ENCODE measurements at regions not wholly inside any gene's neighbourhood (a gene's known extent, or its start where the extent isn't known, plus 50 kb on each side); places are given as distances from the start of the nearest gene placed in this dataset.

DNA sequence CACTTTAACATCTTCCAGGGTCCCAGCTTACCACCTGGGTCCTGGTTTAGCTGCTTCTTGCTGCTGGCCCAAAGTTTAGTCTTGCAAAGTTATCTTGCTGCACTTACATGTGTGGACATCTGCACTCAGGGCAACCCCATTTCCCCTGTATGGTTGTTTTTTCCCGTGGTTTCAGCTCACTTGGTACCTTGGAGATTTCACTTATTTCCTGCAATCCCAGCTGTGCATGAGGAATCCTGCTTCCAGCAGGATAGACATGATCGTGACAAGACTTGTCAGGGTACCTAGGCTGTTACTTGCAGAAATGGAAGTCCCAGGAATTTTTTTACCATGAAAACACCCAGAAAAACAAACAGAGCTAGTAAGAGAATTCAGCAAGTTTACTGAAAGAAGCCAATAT is 95.9 kb upstream of the LEP start:
- no peak for DNase-seq (ENCODE audit: extremely low spot score, insufficient read length, low read depth)
- FAIRE-seq: no peak

DNA sequence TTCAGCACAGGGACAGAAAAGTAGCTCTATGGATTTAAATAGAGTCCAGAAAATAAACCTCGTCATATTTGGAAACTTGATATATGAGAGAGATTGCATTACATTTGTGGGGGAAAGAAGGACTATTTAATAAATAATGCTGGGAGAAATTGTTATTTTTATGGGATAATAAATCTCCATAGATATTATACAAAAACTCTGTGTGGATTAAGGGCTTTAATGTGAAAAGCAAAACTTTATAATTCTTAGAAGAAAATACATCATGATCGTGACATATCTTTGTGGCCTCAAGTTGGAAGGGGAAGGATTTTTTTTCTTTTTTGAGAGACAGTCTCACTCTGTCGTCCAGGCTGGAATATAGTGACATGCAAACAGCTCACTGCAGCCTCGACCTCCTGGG is 95.0 kb upstream of the LEP start:
- FAIRE-seq (no peak), DNase-seq (ENCODE audit: extremely low spot score, insufficient read length, low read depth) (no peak)

DNA sequence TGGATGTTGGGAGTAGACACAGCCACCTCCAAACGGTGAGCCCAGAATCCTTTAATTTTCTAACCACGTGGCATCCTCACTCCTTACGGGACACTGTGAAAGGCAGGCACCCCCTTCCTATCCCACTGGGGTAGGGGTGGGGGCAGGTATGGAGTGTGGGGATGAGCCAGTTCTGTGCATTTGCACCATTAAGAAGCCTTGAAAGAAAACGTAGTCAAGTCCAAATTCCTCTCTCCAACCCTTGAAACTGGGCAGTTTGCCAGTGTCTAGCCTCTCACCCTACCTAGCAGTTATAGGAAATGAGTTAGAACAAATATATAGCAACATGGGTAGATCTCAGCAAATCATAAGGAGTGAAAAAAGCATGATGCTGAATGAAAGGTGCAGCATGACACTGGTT is 92.4 kb upstream of the LEP start:
- DNase-seq (ENCODE audit: extremely low spot score, insufficient read length, low read depth) (no peak), FAIRE-seq (no peak)

DNA sequence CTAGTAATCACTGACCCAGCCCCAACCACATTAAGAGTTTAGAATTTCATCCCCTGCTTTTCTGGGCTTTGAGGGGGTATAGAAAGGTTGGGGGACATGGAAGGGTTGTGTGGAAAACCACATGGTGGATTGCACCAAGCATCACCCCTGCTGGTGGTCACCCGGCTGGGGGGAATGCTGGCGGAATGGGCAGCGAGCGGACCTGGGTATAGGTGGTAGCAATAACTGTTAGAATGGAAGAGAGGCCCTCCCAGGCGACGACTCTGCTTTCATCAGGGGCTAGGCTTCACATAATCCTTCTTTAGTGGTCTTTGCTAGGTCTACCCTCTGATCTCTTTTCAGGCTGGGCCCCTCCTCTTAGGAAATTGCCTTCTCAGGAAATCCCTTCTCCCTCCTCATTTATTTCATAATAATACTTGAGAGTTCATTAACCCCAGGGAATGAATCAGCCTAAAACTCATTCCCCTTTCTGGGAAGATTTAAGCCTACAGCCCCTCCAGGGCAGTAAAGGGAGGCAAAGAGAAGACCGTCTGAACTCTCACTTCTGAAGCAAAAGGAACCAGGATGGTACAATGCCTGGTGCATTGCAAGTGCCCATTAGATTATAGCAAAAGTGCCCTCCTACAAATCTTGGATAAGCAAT is 90.7 kb upstream of the LEP start:
- DNase-seq (ENCODE audit: extremely low spot score, insufficient read length, low read depth): no peak
- no peak for FAIRE-seq

DNA sequence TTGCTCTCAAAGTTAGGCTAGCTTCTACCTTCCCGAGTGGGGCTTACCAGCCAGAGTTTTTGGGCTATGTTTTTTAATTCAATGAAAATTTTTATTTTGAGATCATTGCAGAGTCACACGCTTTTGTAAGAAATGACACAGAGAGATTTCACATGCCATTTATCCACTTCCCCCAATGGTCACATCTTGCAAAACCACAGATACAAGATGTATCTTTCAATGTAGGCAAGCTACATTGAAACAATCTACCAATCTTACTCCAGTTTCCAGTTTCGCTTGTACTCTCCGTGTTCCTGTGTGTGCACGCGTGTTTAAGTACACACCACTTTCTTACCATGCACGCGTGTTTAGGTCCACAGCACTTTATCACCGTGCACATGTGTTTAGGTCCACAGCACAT is 89.4 kb upstream of the LEP start:
- no peak for FAIRE-seq
- DNase-seq (ENCODE audit: extremely low spot score, insufficient read length, low read depth): no peak

DNA sequence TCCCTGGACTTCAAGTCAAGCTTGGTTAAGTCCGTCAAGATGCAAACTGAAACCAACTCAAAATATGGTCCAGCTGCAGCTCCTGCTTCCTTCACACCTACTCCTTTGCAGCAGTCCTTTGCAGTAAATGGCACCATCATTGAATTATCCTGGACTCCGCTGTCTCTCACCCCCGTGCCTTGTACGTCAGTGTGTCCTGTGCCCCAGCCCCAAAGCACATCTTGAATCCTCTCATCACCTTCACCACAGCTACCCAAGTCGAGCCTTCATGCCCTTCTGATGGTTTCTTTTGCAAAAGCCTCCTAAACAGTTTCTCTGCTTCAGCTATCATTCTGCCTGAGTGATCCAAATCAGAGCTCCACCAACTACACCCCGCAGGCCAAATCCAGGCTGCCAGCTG is 88.4 kb upstream of the LEP start:
- DNase-seq (ENCODE audit: extremely low spot score, insufficient read length, low read depth) (no peak), FAIRE-seq (no peak)

DNA sequence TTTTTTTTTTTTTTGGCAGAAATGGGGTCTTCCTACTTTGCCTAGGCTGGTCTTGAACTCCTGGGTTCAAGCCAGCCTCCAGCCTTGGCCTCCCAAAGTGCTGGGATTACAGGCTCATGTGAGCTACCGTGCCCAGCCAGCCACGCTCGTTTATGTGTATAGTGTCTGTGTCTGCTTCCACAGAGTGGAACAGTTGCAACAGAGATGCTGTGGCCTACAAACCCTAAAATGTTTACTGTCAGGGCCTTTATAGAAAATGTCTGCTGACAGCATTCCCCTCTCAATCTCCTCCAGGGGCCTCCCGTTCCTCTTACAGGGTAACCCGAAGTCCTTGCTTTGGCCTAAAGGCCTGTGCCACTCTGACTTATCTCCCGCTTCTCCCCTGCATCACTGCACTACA is 87.6 kb upstream of the LEP start:
- no peak for FAIRE-seq

DNA sequence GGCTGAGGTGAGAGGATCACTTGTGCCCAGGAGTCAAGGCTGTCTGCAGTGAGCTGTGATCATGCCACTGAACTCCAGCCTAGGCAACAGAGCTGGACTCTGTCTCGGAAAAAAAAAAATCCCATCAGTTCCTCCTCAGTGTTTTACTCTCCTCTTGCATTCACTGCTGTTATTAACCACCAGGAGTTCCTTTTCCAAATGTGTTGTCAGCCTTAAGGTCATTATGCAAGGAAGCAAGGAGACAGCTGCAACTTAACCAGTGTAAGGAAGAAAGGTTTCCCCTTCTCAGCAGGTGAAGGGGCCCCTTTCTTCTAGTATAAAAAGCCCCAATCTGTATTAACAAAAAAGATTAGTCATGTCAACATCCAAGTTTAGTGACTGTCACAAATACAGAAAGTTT is 86.6 kb upstream of the LEP start:
- DNase-seq (ENCODE audit: extremely low spot score, insufficient read length, low read depth): no peak

More for the DNA sequence above, 87.6 kb upstream of the LEP start:
- DNase-seq (ENCODE audit: extremely low spot score, insufficient read length, low read depth): no peak

DNA sequence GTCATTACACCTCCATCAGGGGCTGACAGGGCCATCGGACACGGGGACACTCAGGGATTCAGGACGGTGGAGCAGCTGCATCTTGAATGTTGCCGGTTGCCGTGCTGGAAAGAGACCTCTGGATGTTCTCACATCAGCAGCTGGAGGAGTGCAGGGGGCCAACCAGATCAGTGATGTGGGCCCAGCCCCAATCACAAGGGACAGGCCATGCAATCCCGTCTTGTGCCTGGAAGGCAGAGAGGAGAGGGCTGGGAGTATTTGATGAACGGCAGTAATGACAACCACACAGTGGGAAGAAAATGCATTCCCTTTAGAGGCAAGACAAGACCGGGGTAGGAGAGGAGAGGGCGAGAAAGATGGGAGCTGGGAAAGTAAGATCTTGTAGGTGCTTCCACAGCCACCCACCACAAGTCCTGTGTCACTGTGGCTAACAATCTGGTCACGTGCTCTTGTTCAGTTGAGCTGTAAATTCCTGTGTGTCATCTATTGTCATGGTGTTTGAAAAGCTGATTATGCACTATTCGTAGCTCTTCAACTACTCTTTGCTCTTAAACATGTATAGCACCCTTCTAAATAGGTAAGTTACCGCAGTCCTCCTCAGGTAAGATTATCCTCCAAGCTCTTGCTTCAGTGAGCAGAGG is 85.9 kb upstream of the LEP start:
- FAIRE-seq (no peak), DNase-seq (ENCODE audit: extremely low spot score, insufficient read length, low read depth) (no peak)

More for the DNA sequence above, 86.6 kb upstream of the LEP start:
- FAIRE-seq: no peak

DNA sequence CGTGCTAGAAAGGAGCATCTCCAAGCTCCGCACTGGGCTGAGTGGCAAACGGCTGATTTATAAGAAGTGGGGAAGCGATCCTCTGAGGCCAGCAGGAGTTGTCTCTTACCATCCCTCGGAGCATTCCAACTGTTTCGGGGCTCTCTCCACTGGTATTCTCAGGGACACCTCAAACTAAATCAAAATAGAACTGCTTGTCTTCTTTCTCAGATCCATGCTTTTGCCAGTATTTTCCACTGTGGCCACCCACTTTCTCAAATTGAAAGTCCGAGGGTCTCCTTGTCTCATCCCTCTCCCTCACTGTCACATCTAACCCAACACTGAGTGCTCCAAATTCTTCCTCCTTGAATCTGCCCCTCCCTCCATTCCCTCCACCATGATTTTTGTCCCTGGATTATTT is 83.2 kb upstream of the LEP start:
- FAIRE-seq: no peak
- no peak for DNase-seq (ENCODE audit: extremely low spot score, insufficient read length, low read depth)

DNA sequence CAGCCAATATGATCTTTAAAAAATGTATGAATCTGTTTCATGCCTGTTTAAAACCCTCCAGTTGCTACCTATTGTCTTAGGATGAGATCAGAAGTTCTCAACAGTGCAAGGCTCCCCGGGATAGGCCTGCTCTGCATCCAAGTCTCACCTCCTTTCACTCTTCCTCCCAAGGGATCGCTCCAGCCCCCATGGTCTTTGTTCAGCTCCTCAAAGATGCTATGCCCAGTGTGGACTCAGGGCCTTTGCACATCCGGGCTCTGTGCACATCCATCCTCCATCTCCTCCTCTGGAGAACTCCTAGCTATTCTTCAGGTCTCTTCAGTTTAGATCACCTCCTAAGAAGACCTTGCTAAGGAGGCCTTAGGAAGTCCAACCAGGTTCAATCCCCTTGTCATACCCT is 82.7 kb upstream of the LEP start:
- DNase-seq (ENCODE audit: extremely low spot score, insufficient read length, low read depth) (no peak), FAIRE-seq (no peak)

DNA sequence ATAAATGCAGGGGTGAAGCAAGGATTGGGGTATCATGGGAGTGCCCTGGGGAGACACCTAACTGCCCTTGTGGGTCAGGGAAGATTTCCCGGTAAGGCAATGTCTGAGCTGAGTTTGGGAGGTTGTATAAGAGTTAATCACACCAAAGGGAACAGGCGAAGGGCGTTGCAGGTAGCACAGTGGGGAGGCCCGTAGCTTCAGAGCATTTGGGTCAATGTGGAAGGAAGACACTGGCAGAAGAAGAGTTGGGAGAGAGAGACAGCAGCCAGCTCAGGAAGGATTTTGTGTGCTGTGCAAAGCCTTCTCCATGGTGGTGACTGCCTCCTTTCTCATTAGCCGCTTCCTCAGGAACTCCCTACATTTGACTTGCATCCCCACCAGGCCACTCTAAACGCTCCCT is 80.8 kb upstream of the LEP start:
- DNase-seq (ENCODE audit: extremely low spot score, insufficient read length, low read depth): no peak
- no peak for FAIRE-seq

DNA sequence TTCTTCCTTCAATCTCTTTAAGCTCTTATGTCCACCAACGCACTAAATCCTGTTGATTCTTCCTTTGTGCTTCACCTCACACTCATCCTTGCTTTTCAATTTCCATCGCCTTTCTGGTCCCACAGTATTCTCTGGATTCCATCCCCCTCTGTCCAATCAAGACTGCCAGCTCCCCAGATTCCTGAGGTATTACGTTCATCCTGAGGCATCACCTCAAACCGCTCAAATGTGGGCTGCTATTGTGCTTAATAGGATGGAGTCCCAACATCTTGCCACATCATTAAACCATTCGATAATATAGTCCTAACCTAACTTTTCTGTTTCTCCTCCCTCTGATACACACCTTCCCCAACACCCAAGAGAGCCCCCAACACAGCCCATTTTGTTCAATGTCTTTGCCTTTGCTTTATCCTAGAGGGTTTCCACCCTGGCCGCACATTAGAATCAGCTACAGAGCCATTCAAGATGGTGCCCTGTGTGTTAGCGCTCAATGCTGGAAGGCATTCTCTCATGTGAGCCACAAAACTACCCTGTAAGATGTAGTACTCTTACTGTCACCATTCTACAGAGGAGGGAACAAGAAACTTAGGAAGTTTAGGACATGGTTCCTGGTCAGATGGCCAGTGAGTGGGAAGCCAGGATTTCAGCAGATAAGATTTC is 79.5 kb upstream of the LEP start:
- DNase-seq (ENCODE audit: extremely low spot score, insufficient read length, low read depth) (no peak), FAIRE-seq (no peak)

DNA sequence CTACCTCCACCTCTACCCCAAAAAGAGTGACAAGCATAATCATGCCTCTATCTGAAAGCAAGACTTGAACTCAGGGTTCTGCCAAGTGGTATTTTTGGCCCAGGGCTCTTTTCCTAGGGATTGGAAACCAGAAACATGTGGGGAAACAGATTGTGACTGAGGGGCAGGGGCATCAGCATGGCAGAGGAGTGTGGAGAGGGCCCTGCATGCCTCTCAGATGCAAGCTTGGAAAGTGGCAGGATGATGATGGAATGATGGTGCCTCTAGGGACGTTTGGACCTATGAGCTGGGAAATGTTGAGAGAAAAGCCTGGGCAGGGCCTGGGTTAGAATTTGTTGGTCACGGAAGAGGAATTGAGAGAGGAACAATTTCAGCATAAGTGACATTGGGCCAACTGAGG is 78.4 kb upstream of the LEP start:
- DNase-seq (ENCODE audit: extremely low spot score, insufficient read length, low read depth) (no peak), FAIRE-seq (no peak)

DNA sequence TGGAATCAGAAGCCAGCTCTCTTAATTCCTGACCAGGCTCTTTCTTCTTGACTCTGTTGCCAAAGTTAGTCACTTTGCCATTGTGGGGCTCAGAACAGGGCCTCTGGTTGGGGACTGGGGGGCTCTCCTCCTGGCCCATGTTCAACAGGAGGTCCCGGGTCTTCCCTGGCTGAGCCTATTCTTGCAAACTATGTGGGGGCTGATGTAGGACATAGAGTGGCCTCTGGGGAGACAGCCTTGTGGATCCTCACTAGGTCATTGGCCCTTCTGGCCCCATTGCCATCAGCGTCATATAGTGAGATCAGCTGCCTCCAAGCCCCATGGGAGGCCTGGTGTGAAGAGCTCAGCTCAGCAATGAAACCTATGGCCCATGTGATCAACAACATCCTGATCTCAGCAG is 77.6 kb upstream of the LEP start:
- FAIRE-seq: no peak
- no peak for DNase-seq (ENCODE audit: extremely low spot score, insufficient read length, low read depth)

DNA sequence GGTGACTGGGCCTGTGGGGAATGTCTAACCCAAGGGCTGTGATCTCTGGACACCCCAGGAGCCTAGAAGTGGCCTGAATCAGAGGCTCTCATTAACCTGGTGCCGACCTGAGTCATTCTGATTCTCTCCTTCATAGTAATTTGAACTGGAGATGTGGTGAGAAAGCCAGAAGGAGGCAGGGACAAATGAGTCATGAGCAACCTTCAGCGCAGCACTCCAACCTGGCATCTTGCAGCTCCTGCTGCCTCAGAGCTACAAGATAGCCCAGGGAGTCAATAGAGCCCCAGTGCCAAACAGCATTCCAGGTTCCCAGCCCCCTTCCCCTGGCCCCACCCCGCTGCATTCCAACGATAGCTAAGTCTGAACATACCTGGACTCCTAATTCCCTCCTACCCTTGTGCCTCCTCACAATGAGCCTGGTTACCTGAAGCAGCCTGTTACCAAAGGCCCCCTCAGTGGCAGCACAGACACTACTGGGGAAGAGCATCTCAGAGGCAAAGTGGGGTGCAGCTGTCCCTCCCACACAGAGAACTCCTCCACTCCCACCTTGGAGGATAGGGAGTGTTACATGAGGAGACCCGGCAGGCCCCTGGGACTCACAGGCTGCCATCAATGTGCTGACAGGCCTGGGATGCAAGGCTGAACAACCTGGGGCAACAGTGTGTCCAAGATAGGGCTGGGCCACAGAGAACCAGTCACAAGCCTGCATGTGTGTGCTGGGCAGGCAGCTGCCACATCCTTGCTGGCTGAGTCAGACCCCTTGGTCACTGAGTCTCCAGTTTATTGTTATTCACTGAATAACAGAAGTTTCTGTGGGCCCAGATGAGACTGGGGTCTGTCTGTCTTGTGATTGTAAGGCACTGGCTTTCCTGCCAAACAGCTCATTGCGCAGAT is 76.8 kb upstream of the LEP start:
- FAIRE-seq (no peak), DNase-seq (ENCODE audit: extremely low spot score, insufficient read length, low read depth) (no peak)

DNA sequence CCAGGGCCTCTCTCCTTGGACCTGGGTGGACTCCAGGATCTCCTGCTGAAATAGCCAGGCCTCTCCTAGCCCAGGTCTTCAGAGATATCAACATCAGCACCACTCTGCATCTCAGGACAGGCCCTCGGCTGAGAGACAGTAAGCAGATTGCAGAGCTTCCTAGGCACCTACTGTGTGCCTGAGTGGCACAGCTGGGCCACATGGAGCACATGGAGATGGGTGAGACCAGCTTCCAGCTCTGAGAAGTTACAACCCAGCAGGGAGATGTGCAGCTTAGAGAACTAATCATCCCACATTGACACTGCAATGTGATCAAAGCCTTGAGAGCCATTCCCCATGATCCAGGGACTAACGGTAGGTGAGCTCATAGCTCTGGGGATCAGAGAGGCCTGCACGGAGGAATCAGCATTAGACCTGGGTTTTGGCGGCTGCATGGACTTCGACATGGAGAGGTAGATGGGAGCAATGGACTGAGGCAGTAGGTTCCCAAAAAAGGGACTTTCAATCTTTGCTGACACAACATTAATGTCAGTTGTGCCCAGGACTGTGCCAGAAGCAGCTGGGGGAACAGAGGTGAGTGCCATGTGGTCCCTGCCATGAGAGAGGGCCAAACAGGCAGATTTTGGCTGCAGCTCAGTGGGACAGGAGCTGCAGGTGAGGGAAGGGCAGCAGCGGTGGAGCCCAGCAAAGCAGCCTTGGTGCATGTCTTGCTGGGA is 76.0 kb upstream of the LEP start:
- FAIRE-seq (no peak), DNase-seq (ENCODE audit: extremely low spot score, insufficient read length, low read depth) (no peak)

DNA sequence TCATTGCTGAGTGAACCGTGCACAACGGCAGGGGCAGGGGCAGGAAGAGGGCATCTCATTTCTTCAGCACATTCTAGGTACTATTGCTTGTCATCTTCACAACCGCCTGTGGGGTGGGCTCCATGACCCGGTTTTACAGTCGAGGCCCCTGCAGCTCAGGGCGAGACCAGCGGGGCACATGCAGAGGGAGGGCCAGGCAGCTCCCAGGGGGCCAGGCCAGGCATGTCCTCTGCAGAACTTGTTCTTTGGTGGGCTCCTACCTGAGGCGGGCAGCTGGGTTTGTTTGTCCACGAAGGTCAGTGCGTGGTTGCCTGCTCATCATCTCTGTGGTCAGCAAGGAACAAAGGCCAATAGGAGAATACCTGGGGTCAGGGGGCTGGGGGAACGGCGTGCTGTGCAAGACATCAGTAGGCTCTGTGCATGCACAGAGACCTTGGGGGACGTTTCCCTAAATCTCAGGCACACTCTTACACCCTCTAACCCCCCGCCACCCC is 75.1 kb upstream of the LEP start:
- DNase-seq (ENCODE audit: extremely low spot score, insufficient read length, low read depth) (no peak), FAIRE-seq (no peak)

DNA sequence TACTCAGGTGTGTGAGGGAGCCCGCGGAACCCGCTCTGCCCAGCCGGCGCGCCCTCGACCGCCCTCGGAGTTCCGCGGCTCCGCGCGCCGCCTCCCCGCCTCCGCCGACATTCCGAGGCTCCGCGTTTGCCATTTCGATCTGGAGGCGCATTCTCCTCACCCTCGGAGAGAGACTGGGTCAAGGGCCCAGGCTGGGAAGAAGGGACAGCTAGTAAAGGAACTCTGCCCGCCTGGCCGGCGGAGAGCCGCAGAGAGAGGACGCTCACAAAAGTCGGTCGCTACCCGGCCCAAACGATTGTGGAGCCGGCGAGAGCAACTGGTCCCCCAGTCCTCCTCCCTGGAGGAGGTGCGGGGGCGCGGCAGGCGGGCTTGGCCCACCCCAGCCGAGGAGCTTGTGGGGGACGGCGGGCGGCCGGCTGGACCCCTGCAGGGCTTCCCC is 74.5 kb upstream of the LEP start:
- DNase-seq (ENCODE audit: extremely low spot score, insufficient read length, low read depth): no peak
- FAIRE-seq: no peak
